ENCODE measurements at regions not wholly inside any gene's neighbourhood (a gene's known extent, or its start where the extent isn't known, plus 50 kb on each side); places are given as distances from the start of the nearest gene placed in this dataset.

DNA sequence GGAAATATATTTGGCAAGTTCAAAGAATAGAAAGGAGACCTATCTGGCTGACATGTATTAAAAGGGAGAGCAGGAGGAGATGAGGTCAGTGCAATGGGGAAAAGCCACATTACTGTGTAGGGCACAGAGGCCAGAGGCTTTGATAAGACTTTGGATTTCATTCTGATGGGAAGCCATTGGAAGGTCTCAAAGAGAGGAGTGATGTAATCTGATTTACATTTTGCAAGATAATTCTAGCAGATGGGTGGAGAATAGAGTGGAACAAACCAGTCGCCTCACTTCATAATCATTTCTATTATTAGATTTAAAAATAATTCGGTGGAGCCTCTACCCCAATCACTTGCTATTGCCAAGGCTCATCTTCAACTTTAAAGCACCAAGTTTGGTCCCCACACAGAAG, 278.4 kb upstream of the ZC3H12C start:
- WGBS = 36% methylated on average over 2 of the region's 2 CpGs
- Histone ChIP-seq H3K36me3 (no peaks in the 10 kb centered on the region), H3K4me3 (no peak overlapping the region), H3K27ac (replicated peaks in 1 of 4) (no peak overlapping the region), H3K9me3 (no peaks in the 10 kb centered on the region), H3K4me1 (no peaks in the 10 kb centered on the region), H3K27me3 (no peaks in the 10 kb centered on the region)
- intact Hi-C loops (cut with DNase I) = no loop called here
- DNase-seq (ENCODE audit: extremely low spot score) = no peak
- TF ChIP-seq, protein P1, sequence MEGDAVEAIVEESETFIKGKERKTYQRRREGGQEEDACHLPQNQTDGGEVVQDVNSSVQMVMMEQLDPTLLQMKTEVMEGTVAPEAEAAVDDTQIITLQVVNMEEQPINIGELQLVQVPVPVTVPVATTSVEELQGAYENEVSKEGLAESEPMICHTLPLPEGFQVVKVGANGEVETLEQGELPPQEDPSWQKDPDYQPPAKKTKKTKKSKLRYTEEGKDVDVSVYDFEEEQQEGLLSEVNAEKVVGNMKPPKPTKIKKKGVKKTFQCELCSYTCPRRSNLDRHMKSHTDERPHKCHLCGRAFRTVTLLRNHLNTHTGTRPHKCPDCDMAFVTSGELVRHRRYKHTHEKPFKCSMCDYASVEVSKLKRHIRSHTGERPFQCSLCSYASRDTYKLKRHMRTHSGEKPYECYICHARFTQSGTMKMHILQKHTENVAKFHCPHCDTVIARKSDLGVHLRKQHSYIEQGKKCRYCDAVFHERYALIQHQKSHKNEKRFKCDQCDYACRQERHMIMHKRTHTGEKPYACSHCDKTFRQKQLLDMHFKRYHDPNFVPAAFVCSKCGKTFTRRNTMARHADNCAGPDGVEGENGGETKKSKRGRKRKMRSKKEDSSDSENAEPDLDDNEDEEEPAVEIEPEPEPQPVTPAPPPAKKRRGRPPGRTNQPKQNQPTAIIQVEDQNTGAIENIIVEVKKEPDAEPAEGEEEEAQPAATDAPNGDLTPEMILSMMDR (IDR thresholded peaks at IDR 0.05) = no peak
- TF ChIP-seq POLR2AphosphoS5 (IDR thresholded peaks at IDR 0.05) (no peak), EP300 (IDR thresholded peaks at IDR 0.05) (no peak), POLR2A (IDR thresholded peaks at IDR 0.05; ENCODE audit: low read depth) (no peak)

DNA sequence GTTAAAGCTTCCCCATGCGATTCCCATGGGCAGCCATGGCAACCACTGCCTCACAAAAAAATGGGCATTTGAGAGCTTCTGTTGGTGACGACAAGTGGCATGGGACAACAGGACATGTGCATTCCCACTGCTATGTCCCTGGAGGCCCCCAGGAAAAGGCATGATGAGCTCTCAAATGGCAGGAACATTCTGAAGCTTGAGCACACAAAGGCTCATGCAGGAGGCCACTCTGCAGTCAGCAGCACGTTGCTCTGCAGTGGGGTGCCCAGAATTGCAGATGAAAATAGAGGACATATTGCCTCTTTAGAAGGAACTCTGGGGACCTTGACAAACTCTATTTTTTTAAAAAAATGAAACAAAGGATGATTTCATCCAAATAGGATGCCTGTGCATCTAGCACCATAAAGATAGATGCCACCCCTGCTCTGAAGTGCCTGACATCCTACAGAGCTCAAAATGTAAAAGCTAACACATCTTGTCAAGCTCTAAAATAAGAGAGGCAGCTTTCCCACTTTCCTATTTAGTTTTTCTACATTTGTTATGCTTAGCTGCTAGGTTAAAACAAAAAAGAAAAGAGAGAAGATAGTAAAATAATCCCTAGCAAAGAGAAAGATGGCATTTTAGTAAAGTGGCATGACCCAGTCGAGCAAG, 277.6 kb upstream of the ZC3H12C start:
- no peak overlapping the region for H3K4me3 ChIP-seq
- H3K4me1 ChIP-seq = no peaks in the 10 kb centered on the region
- TF ChIP-seq, protein P1 (IDR thresholded peaks at IDR 0.05) = no peak
- no peak for TF ChIP-seq POLR2AphosphoS5 (IDR thresholded peaks at IDR 0.05)
- no peaks in the 10 kb centered on the region for H3K27me3 ChIP-seq
- no peak for DNase-seq (ENCODE audit: extremely low spot score)
- WGBS = 76% methylated on average over 4 of the region's 4 CpGs
- H3K27ac ChIP-seq (replicated peaks in 1 of 4) = no peak overlapping the region
- no peaks in the 10 kb centered on the region for H3K9me3 ChIP-seq
- no peaks in the 10 kb centered on the region for H3K36me3 ChIP-seq
- intact Hi-C loops (cut with DNase I) = no loop called here

DNA sequence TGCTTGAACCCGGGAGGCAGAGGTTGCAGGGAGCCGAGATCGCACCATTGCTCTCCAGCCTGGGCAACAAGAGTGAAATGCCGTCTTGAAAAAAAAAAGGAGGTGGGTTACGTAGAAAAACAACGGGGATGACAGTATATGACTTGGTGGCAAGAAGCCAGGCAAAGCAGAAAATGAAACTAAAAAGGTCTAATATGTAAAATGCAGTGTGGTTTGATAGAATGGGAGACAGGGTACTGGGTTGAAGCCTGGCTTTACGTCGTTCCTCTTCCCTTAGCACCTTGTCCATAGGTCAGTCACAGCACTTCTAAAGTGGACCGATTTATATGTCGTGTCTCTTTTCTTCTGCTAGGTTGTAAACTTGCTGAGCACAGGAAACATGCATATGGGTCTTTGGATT, 274.9 kb upstream of the ZC3H12C start:
- H3K4me3 ChIP-seq = no peak overlapping the region
- intact Hi-C loops (cut with DNase I) = no loop called here
- no peaks in the 10 kb centered on the region for H3K27me3 ChIP-seq
- no peaks in the 10 kb centered on the region for H3K36me3 ChIP-seq
- H3K9me3 ChIP-seq = no peaks in the 10 kb centered on the region
- H3K27ac ChIP-seq (replicated peaks in 1 of 4) = no peak overlapping the region
- TF ChIP-seq POLR2A (IDR thresholded peaks at IDR 0.05; ENCODE audit: low read depth) = no peak
- TF ChIP-seq, protein P1 (IDR thresholded peaks at IDR 0.05) = no peak
- no peak for TF ChIP-seq EP300 (IDR thresholded peaks at IDR 0.05)
- no peak for TF ChIP-seq POLR2AphosphoS5 (IDR thresholded peaks at IDR 0.05)
- no peak for DNase-seq (ENCODE audit: extremely low spot score)
- WGBS = 81% methylated on average over 10 of the region's 10 CpGs
- peaks cover 0 to 7% (median 3%) of the 10 kb centered on the region in 4 donors for H3K4me1 ChIP-seq

DNA sequence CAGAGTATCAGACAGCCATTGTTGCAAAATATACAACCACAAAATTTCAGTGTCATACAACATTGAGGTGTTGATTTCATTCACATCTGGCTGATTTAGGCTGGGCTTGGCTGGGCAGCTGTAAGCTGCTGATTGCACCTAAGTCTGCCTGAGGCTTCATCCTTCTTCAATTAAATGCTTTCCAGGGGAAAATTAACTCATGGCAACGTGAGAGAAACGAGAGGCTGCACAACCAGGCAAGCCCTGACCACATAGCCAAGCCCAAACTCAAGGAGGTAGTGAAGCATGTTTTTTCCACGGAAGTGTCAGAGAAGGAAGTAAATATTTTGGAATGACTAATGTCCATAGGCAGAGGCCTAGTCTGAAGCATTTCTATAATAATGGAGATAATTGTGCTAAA, 273.8 kb upstream of the ZC3H12C start:
- no peaks in the 10 kb centered on the region for H3K36me3 ChIP-seq
- no peak overlapping the region for H3K4me3 ChIP-seq
- intact Hi-C loops (cut with DNase I) = no loop called here
- TF ChIP-seq, protein P1 (IDR thresholded peaks at IDR 0.05) = no peak
- TF ChIP-seq POLR2AphosphoS5 (IDR thresholded peaks at IDR 0.05) = no peak
- no peak for TF ChIP-seq EP300 (IDR thresholded peaks at IDR 0.05)
- no peak for TF ChIP-seq POLR2A (IDR thresholded peaks at IDR 0.05; ENCODE audit: low read depth)
- H3K27me3 ChIP-seq = no peaks in the 10 kb centered on the region
- H3K9me3 ChIP-seq = no peaks in the 10 kb centered on the region
- no peak for DNase-seq (ENCODE audit: extremely low spot score)
- 35% methylated on average over 3 of the region's 3 CpGs for WGBS
- H3K27ac ChIP-seq (replicated peaks in 1 of 4) = no peak overlapping the region
- H3K4me1 ChIP-seq = peaks cover 0 to 7% (median 3%) of the 10 kb centered on the region in 4 donors

DNA sequence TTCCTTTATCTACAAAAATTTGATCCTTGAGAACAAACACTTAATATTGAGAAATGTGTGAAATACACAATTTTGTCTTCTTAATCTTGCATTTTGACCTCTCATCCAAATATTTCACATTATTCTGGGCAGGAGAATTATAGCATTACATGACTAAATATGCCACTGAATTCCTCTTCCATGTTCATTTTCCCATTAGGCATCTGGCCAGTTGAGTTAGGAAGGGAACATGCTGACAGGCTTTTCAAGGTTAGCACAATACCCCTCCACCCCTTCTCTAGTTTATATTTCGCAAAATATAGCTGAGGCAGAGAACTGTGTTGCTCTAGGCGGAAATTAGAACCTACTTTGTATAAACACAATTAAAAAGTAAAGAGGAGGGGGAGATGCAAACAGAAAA, 271.7 kb upstream of the ZC3H12C start:
- Histone ChIP-seq H3K27ac (replicated peaks in 1 of 4) (no peak overlapping the region), H3K27me3 (no peaks in the 10 kb centered on the region), H3K4me3 (no peak overlapping the region), H3K4me1 (peaks cover 0 to 7% (median 3%) of the 10 kb centered on the region in 4 donors), H3K9me3 (no peaks in the 10 kb centered on the region), H3K36me3 (no peaks in the 10 kb centered on the region)
- no peak for DNase-seq (ENCODE audit: extremely low spot score)
- TF ChIP-seq POLR2AphosphoS5 (IDR thresholded peaks at IDR 0.05) (no peak), EP300 (IDR thresholded peaks at IDR 0.05) (no peak), POLR2A (IDR thresholded peaks at IDR 0.05; ENCODE audit: low read depth) (no peak)
- TF ChIP-seq, protein P1 (IDR thresholded peaks at IDR 0.05) = no peak
- intact Hi-C loops (cut with DNase I) = no loop called here
- 38% methylated on average over 2 of the region's 2 CpGs for WGBS

All from esophagus muscularis mucosa (tissue), 4 donors.